Skeletal muscle tissue (tissue), 3 donors: ENCODE measurements at regions not wholly inside any gene's neighbourhood (a gene's known extent, or its start where the extent isn't known, plus 50 kb on each side); places are given as distances from the start of the nearest gene placed in this dataset.

Experiments used
- H3K27ac ChIP-seq: one replicate; pipeline ENCODE4 v1.7.0; 2013; ENCODE audit warnings: mild to moderate bottlenecking, low read depth, low read length, inconsistent platforms
- H3K27me3 ChIP-seq, 3 donors: one replicate each; pipeline ENCODE4 v1.7.0; 2013; ENCODE audit warnings: low read length in 3 of 3; ENCODE audit not compliant: control insufficient read depth in 3 of 3, insufficient read depth in 3 of 3
- H3K36me3 ChIP-seq, 3 donors: one replicate each; pipeline ENCODE4 v1.7.0; 2013; ENCODE audit warnings: low read length in 3 of 3; ENCODE audit not compliant: control insufficient read depth in 3 of 3, insufficient read depth in 3 of 3
- H3K4me1 ChIP-seq, 3 donors: one replicate each; pipeline ENCODE4 v1.7.0; 2013; ENCODE audit warnings: low read length in 3 of 3, mild to moderate bottlenecking in 3 of 3; ENCODE audit not compliant: control insufficient read depth in 3 of 3, insufficient read depth in 3 of 3
- H3K4me3 ChIP-seq, 3 donors: one replicate each; pipeline ENCODE4 v1.7.0; 2013; ENCODE audit warnings: low read length in 3 of 3
- H3K9ac ChIP-seq, 3 donors: one replicate each; pipeline ENCODE4 v1.7.0; 2013; ENCODE audit warnings: low read length in 3 of 3, mild to moderate bottlenecking in 3 of 3, moderate library complexity in 2 of 3, low read depth in 1 of 3
- H3K9me3 ChIP-seq, 3 donors: one replicate each; pipeline ENCODE4 v1.7.0; 2013; ENCODE audit warnings: low read length in 3 of 3; ENCODE audit not compliant: control insufficient read depth in 3 of 3
- donor health status: Osteomylitis.

DNA sequence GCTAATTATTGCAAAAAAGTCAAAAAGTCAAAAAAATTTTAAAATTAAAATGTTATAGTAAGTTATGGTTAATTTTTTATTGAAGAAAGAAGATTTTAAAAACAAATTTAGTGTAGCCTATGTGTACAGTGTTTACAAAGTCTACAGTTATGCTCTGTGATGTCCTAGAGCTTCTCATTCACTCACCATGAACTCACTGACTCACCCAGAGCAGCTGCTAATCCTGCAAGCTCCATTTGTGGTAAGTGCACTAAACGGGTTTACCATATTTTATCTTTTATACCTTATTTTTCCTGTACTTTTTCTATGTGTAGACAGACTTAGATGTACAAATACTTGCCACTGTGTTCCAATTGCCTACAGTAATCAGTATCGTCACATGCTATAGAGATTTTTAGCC is 788.2 kb downstream of the DSC3 start:
- no peaks in the 10 kb centered on the region for H3K4me1 ChIP-seq
- H3K27ac ChIP-seq = no peak overlapping the region
- no peaks in the 10 kb centered on the region for H3K27me3 ChIP-seq
- no peak overlapping the region for H3K4me3 ChIP-seq
- no peaks in the 10 kb centered on the region for H3K36me3 ChIP-seq
- no peaks in the 10 kb centered on the region for H3K9me3 ChIP-seq
- no peak overlapping the region for H3K9ac ChIP-seq

DNA sequence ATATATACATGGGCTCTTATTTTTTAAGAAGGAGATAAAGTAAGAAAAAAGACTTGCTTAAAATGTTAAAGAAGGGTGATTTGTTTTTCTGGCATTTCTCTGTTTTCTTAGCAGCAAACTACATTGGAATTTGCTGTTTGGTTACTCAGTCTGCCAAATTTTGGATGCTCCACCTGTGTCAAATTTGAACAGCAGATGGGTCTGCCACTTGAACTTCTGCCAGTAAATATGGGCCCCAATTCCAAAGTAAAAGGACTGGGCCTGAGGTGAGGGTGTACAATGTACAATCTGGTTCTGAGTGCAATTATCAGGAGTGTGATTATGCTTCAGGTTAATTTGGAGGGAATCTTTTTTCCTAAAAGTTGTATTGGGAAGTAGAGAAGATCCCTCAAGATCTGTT is 794.5 kb downstream of the DSC3 start:
- Histone ChIP-seq H3K4me3 (no peak overlapping the region), H3K9ac (no peak overlapping the region)

DNA sequence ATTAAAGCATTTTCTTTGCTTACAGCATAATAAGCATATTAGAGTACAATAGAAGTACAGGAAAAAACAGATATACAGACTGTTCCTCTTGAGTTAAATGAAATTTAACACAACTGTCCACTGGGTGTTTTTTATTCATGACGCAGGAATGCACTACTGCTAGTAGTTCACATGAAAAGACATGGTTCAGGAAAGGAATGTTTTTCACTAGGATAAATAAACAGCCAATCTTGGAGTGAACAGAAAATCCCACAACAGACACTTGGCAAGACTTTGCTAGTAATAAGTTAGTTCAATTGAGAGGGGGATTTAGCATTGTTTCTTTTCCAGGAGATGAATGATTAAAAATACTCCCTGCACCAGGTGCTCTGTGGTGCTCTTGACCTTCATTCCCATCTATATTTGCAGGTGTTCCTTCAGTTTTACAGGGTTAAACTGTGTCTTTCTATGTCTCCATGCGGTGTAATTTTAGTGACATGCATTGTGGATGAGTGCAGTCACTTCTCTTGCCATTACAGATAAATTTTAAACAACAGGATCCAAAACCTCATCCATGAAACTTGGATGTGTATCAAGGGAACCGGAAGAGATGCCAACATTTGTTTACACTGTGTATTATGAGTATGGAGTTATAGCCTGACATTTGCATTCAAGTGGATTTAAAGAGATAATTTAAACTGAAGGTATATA is 796.6 kb downstream of the DSC3 start:
- Histone ChIP-seq H3K9ac (no peak overlapping the region), H3K4me1 (no peaks in the 10 kb centered on the region), H3K27ac (no peak overlapping the region), H3K36me3 (no peaks in the 10 kb centered on the region), H3K27me3 (no peaks in the 10 kb centered on the region), H3K9me3 (no peaks in the 10 kb centered on the region), H3K4me3 (no peak overlapping the region)

More for the DNA sequence above, 794.5 kb downstream of the DSC3 start:
- Histone ChIP-seq H3K4me1 (no peaks in the 10 kb centered on the region), H3K27me3 (no peaks in the 10 kb centered on the region), H3K9me3 (no peaks in the 10 kb centered on the region), H3K36me3 (no peaks in the 10 kb centered on the region), H3K27ac (no peak overlapping the region)

DNA sequence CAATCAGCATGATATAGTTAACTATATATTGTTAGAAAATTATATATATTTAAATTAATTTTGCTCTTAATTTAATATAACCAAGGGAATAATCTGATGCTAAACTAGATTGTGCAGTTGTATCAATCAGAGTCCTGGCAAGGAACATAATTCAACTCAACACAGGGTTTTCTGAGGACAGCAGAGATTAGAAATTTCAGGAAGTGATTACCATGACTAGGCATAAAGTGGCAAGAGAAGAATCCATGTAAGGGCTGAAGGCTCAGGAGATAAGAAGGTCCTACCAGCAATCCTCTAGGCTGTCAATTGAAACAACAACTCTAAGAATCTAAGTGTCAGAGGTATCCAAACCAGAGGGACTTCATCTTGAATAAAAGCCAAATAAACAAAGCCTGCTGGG is 807.8 kb downstream of the DSC3 start:
- Histone ChIP-seq H3K9ac (no peak overlapping the region), H3K4me1 (no peaks in the 10 kb centered on the region), H3K4me3 (no peak overlapping the region), H3K27ac (no peak overlapping the region), H3K27me3 (no peaks in the 10 kb centered on the region), H3K36me3 (no peaks in the 10 kb centered on the region), H3K9me3 (no peaks in the 10 kb centered on the region)

DNA sequence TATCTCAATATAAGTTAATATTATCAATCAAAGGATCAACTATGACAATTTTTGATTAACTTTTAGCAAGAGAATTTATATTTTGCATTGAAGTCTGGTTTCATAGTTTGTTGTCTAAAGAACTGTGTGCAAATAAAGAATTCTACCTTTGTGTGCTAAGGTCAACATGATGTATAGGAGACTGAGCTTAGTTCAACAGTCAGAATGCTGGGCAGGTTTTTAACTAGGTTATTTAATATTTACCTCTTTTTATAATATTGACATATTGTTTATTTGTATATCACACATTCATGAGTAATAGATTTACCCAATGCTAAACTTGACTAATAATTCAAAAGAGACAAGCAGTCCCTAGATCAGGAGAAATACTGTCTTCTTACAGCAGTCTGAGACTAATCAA is 831.4 kb downstream of the DSC3 start:
- Histone ChIP-seq H3K9me3 (no peaks in the 10 kb centered on the region), H3K4me3 (no peak overlapping the region), H3K36me3 (no peaks in the 10 kb centered on the region), H3K27me3 (no peaks in the 10 kb centered on the region), H3K9ac (no peak overlapping the region), H3K4me1 (no peaks in the 10 kb centered on the region), H3K27ac (no peak overlapping the region)

DNA sequence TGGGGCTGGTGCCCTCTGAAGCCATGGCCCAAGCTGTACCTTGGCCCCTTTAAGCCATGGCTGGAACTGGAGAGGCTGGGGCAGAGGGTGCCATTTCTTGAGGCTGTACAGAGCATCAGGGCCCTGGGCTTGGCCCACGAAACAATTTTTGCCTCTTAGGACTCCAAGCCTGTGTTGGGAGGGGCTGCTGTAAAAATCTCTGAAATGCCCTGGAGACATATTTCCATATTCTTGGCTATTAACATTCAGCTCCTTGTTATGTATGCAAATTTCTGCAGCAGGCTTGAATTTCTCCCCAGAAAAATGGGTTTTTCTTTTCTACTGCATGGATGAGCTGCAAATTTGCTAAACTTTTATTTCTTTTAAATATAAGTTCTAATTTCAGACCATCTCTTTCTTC is 834.0 kb downstream of the DSC3 start:
- Histone ChIP-seq H3K36me3 (no peaks in the 10 kb centered on the region), H3K9me3 (no peaks in the 10 kb centered on the region), H3K9ac (no peak overlapping the region), H3K27ac (no peak overlapping the region), H3K4me3 (no peak overlapping the region), H3K27me3 (no peaks in the 10 kb centered on the region), H3K4me1 (no peaks in the 10 kb centered on the region)

DNA sequence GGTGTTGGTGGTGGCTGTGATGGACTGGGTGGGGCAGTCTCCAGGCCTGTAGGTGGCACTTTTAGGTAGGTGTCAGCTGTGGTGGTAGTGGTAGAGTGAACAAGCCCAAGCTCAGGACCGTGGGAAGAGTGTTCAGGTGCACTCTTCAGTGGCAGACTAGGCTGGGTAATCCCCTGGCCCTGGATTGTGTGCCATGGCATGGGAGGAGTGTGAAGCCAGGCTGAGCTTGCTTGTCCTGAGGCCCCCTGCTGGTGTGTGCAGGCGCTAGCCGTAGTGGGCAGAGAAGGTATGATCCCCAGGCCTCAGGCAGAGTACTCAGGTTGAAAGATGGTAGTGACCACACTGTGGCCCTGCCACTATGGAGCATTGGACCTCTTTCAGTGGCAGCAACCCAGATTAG is 850.3 kb downstream of the DSC3 start:
- H3K9me3 ChIP-seq = peaks cover 0 to 10% (median 0%) of the 10 kb centered on the region in 3 donors

DNA sequence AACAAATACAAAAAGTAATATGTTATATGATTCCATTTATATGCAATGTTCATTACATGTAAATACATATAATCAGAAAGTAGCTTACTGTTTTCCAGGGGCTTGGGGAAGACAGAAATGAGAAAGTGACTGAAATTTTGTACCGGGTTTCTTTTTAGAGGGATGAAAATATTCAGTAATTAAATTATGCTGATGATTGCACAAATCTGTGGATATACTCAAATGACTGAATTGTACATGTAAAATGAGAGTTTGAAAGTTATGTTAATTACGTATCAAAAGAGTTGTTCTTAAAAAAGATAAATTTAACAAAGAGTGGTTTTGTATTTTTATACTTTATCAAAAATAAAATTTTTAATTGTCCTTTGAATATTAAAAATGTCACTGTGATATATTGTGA is 856.3 kb downstream of the DSC3 start:
- H3K9me3 ChIP-seq = peaks cover 0 to 5% (median 0%) of the 10 kb centered on the region in 3 donors
- no peaks in the 10 kb centered on the region for H3K4me1 ChIP-seq
- H3K27ac ChIP-seq = no peak overlapping the region
- no peaks in the 10 kb centered on the region for H3K36me3 ChIP-seq
- no peak overlapping the region for H3K9ac ChIP-seq
- no peaks in the 10 kb centered on the region for H3K27me3 ChIP-seq
- no peak overlapping the region for H3K4me3 ChIP-seq

More for the DNA sequence above, 850.3 kb downstream of the DSC3 start:
- Histone ChIP-seq H3K4me1 (no peaks in the 10 kb centered on the region), H3K4me3 (no peak overlapping the region), H3K9ac (no peak overlapping the region), H3K27ac (no peak overlapping the region), H3K36me3 (no peaks in the 10 kb centered on the region), H3K27me3 (no peaks in the 10 kb centered on the region)

DNA sequence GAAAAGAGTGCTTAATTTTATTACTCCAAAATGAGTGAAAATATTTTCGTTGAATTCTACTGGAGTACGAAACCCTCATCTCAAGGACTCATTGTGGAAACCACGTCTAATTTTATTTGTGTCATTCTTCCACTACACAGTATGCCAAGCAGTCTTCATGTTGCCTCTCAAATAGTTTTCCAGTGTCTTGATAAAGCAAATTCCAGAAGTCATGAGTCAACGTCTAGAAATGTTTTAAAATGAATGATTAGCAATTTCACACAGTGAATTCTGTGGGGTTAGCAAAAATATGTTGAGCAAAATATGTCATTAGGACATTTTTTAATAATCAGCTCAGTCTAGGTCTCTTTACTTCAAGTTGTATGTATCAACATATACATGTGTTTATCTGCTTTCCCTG is 865.5 kb downstream of the DSC3 start:
- Histone ChIP-seq H3K9ac (no peak overlapping the region), H3K36me3 (no peaks in the 10 kb centered on the region), H3K27me3 (no peaks in the 10 kb centered on the region), H3K4me3 (no peak overlapping the region), H3K27ac (no peak overlapping the region), H3K9me3 (no peaks in the 10 kb centered on the region), H3K4me1 (no peaks in the 10 kb centered on the region)

DNA sequence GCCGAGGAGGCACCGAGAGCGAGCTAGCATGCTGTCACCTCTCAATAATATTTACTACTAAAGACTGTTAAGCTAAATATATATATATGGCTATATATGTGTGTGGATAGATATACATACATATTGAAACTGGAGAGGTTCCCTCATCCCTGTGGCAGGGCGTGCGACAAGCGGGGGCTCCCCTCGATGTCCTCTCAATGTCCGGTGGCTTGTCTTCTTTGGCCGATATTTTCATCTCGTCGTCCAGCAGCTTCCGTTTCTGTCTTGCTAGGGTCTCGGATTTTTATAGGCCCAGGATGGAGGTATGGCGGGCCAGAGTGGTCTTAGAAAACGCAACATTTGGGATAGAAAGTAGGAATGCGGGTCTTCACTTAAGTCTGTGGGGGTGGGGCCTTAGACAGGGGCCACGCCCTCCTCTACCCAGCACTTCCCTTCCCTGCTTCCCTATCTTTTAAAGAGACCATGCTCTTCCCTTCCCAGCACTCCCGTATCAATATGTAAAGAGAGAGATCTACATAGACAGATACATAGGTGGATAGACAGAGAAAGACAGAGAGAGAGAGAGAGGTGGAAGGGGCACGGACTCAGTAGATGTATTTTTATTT is 866.8 kb downstream of the DSC3 start:
- no peaks in the 10 kb centered on the region for H3K4me1 ChIP-seq
- H3K27me3 ChIP-seq = no peaks in the 10 kb centered on the region
- no peak overlapping the region for H3K9ac ChIP-seq
- H3K9me3 ChIP-seq = no peaks in the 10 kb centered on the region
- H3K27ac ChIP-seq = no peak overlapping the region
- H3K4me3 ChIP-seq = no peak overlapping the region
- H3K36me3 ChIP-seq = no peaks in the 10 kb centered on the region
